Osteoblast (primary cell): ENCODE measurements at regions not wholly inside any gene's neighbourhood (a gene's known extent, or its start where the extent isn't known, plus 50 kb on each side); places are given as distances from the start of the nearest gene placed in this dataset.

Experiments
- DNase-seq: peaks from one replicate; pipeline ENCODE4 v3.0.0; 2011; ENCODE audit warnings: low spot score, mixed read lengths; ENCODE audit not compliant: insufficient read length; ENCODE audit errors: missing footprints
- H2AFZ ChIP-seq: 2 replicates; pipeline ENCODE4 v1.6.0; 2011; ENCODE audit warnings: mild to moderate bottlenecking, low read length
- H3K27ac ChIP-seq: 2 replicates; pipeline ENCODE4 v1.5.1; 2011; ENCODE audit warnings: mild to moderate bottlenecking, low read depth, low read length, moderate library complexity
- H3K27me3 ChIP-seq: 2 replicates; pipeline ENCODE4 v1.6.0; 2012; ENCODE audit warnings: mild to moderate bottlenecking, control low read depth, inconsistent platforms, low read length, moderate library complexity; ENCODE audit not compliant: insufficient read depth
- H3K36me3 ChIP-seq: 2 replicates; pipeline ENCODE4 v1.5.1; 2011; ENCODE audit warnings: mild to moderate bottlenecking, low read length, control low read depth, moderate library complexity; ENCODE audit not compliant: insufficient read depth
- H3K4me1 ChIP-seq: 2 replicates; pipeline ENCODE4 v1.5.1; 2011; ENCODE audit warnings: mild to moderate bottlenecking, low read length, control low read depth, moderate library complexity; ENCODE audit not compliant: insufficient read depth
- H3K4me2 ChIP-seq: 2 replicates; pipeline ENCODE4 v1.6.0; 2011; ENCODE audit warnings: mild to moderate bottlenecking, low read length; ENCODE audit not compliant: insufficient read depth
- H3K4me3 ChIP-seq: fragments of 200-600 bp; sonication (generic); 3 replicates; pipeline ENCODE4 v1.5.1; 2012; ENCODE audit warnings: mild to moderate bottlenecking, low read length, inconsistent platforms; ENCODE audit not compliant: insufficient read depth
- H3K79me2 ChIP-seq: 2 replicates; pipeline ENCODE4 v1.6.0; 2012; ENCODE audit warnings: mild to moderate bottlenecking, low read length, control low read depth, inconsistent platforms; ENCODE audit not compliant: insufficient read depth
- H3K9me3 ChIP-seq: 2 replicates; pipeline ENCODE4 v1.5.1; 2011; ENCODE audit warnings: low read depth, low read length, control low read depth
- H4K20me1 ChIP-seq: 2 replicates; pipeline ENCODE4 v1.6.0; 2012; ENCODE audit warnings: mild to moderate bottlenecking, low read length, control low read depth; ENCODE audit not compliant: insufficient read depth
- TF ChIP-seq, protein P1 (sequence below): IDR thresholded peaks from 2 replicates; pipeline ENCODE4 v1.5.1; 2011; ENCODE audit warnings: mild to moderate bottlenecking, low read depth, low read length, moderate library complexity; ENCODE audit errors: extremely low read depth

DNA sequence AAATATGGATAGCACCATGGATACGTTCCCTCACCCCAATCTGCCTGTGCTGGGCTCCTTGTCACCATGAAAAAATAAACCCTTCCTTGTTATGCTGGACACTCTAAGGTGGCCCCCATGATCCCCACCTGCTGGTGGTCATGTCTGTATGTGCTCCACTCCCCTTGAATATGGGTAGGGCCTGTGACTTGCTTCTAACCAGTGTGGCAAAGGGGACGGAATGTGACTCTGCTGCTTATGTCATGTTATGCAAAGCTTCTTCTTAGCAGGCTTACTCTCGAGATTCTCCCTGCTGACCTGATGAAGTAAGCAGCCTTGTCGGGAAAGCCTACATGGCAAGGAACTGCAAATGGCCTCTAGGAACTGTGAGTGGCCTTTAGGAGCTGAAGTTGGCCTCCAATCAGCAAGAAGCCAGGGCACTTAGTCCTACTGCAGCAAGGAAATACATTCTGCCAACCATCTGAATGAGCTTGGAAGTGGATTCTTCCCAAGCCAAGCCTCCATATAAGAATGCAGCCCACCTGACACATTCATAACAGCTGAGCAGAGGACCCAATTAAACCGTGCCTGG, 159.9 kb downstream of the CCDC34 start:
- Histone ChIP-seq H4K20me1 (no peaks in the 10 kb centered on the region), H3K4me1 (peaks cover 28% of the 10 kb centered on the region), H2AFZ (no peak overlapping the region), H3K4me2 (no peak overlapping the region), H3K27me3 (no peaks in the 10 kb centered on the region), H3K36me3 (no peaks in the 10 kb centered on the region), H3K4me3 (no peak overlapping the region), H3K79me2 (no peaks in the 10 kb centered on the region), H3K9me3 (no peaks in the 10 kb centered on the region), H3K27ac (no peak overlapping the region)
- no peak for DNase-seq
- TF ChIP-seq, protein P1, sequence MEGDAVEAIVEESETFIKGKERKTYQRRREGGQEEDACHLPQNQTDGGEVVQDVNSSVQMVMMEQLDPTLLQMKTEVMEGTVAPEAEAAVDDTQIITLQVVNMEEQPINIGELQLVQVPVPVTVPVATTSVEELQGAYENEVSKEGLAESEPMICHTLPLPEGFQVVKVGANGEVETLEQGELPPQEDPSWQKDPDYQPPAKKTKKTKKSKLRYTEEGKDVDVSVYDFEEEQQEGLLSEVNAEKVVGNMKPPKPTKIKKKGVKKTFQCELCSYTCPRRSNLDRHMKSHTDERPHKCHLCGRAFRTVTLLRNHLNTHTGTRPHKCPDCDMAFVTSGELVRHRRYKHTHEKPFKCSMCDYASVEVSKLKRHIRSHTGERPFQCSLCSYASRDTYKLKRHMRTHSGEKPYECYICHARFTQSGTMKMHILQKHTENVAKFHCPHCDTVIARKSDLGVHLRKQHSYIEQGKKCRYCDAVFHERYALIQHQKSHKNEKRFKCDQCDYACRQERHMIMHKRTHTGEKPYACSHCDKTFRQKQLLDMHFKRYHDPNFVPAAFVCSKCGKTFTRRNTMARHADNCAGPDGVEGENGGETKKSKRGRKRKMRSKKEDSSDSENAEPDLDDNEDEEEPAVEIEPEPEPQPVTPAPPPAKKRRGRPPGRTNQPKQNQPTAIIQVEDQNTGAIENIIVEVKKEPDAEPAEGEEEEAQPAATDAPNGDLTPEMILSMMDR: no peak

DNA sequence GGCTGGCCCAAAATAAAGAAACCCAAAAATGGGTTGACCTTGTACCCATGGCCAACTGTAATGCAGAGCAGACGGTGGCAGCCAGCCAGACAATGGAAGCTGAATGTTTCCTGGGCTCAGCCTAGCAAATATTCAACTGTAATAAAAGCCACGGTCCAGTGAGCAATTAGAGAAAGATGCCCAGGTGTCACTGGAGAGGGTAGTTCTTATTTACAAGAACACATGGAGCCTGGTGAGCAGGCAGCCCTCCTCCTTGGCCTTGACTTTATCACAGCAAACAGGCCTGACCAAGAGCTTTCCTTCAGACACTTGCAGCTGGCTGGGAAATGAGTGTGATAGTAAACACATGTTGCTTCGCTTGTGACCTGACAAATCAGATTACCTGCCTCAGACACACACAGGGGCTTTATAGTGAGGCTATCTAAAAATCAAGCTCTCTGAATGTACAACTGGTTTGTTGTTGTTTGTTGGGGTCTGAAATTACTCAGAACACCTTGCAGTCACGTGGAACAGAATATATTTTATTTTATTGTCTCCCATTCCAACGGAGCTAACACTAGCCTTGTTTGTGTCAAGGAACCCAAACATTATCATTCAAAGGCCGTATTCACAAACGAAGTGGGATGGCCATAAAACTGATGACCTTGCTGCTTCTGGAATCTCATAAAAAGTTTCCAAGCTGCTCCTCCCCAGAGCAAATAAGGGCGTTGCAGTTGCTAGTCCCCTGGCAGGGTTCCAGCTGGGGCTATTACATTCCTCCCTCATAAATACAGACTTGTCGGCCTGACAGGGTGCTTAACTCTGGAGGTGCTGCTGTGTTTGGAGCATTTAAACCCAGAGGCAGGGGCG, 161.1 kb downstream of the BBOX1 start:
- DNase-seq: no peak
- Histone ChIP-seq H3K36me3 (no peaks in the 10 kb centered on the region), H3K27me3 (no peaks in the 10 kb centered on the region), H3K9me3 (no peaks in the 10 kb centered on the region), H3K4me2 (peak overlapping the region; percentile 47), H3K79me2 (no peaks in the 10 kb centered on the region), H3K27ac (no peak overlapping the region), H3K4me3 (no peak overlapping the region), H4K20me1 (no peaks in the 10 kb centered on the region), H2AFZ (peak overlapping the region; percentile 33), H3K4me1 (peaks cover 26% of the 10 kb centered on the region)
- TF ChIP-seq, protein P1: no peak

DNA sequence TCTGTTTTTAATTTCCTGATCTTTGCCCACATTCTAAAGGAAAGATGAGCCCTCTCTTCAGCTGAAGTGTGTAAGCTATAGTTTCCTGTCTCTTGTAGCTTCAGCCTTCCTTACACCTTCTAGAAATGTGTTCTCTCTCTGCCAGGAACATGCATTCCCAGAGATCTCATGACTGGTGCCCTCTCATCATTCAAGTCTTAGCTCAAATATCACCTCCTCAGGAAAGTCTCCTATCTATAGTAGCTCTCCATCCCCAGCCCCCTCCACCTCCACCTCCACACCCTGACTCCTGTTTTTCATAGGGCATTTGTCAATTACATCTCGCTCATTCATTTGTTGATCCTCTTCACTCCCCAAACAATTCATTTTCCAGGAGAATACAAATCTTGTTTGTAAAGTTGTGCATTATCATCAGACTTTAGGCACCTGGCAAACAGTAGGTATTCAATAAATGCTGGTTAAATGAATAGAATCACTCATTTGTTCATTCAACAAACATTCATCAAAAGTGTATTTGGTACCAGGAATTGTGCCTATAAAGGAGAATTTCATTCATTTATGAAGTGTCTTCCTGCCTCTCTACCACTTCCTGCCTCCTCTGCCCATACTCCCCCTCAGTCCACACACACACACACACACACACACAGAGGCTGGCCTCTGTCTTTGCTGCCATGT, 160.3 kb downstream of the BBOX1 start:
- TF ChIP-seq, protein P1: no peak
- Histone ChIP-seq H3K79me2 (no peaks in the 10 kb centered on the region), H2AFZ (peak overlapping the region; percentile 33), H3K9me3 (no peaks in the 10 kb centered on the region), H3K36me3 (no peaks in the 10 kb centered on the region), H3K4me2 (no peak overlapping the region), H3K4me3 (no peak overlapping the region), H3K27me3 (no peaks in the 10 kb centered on the region), H3K27ac (no peak overlapping the region), H4K20me1 (no peaks in the 10 kb centered on the region), H3K4me1 (peaks cover 22% of the 10 kb centered on the region)
- DNase-seq: no peak
